SK-N-SH (cell line): ENCODE measurements at regions not wholly inside any gene's neighbourhood (a gene's known extent, or its start where the extent isn't known, plus 50 kb on each side); places are given as distances from the start of the nearest gene placed in this dataset.

ENCODE experiments used
- CTCF ChIA-PET: fragments of 300-600, 350-600 bp; formaldehyde crosslinking; extraction: SDS; loops from one replicate; lab custom pipeline; 2021; lab: Yijun Ruan, JAX
- POLR2A ChIA-PET: fragments of 350-600 bp; sonication (Branson Sonifier 250); formaldehyde crosslinking; extraction: SDS; loops from one replicate; lab custom pipeline; 2020; ENCODE audit warnings: antibody characterized with exemption, inconsistent platforms; lab: Yijun Ruan, JAX
- DNase-seq: peaks from one replicate; pipeline ENCODE4 v3.0.0; 2012
- H2AFZ ChIP-seq: fragments of 200-600 bp; sonication (generic); 2 replicates; pipeline ENCODE4 v1.8.1; 2016; ENCODE audit warnings: antibody characterized with exemption, mild to moderate bottlenecking, low read depth
- H3F3A ChIP-seq: fragments of 200-600 bp; sonication (generic); replicated peaks from 2 replicates; pipeline ENCODE3; 2016; ENCODE audit warnings: antibody characterized with exemption, mild to moderate bottlenecking; ENCODE audit not compliant: insufficient read depth
- H3K27ac ChIP-seq, 2 experiments: fragments of 200-500 bp in 1 of 2; fragments of 200-600 bp in 1 of 2; sonication (Bioruptor generic) in 1 of 2; sonication (generic), shearing (Covaris generic) in 1 of 2; 2 replicates each; pipeline versions ENCODE4 v1.5.1 to v1.6.1; 2014 to 2016; ENCODE audit warnings: low read depth in 2 of 2, inconsistent platforms in 1 of 2, low read length in 1 of 2, mild to moderate bottlenecking in 1 of 2, mixed read lengths in 1 of 2
- H3K27me3 ChIP-seq: fragments of 200-600 bp; sonication (generic), shearing (Covaris generic); 2 replicates; pipeline ENCODE4 v1.6.1; 2016; ENCODE audit warnings: mixed run types; ENCODE audit not compliant: insufficient read depth
- H3K36me3 ChIP-seq, 2 experiments: fragments of 200-500 bp in 1 of 2; fragments of 200-600 bp in 1 of 2; sonication (Bioruptor generic) in 1 of 2; sonication (generic) in 1 of 2; replicated peaks in 1 of 2; 2 replicates each; pipeline versions ENCODE3 to v1.5.1; 2014 to 2016; ENCODE audit warnings: low read length in 1 of 2, mild to moderate bottlenecking in 1 of 2; ENCODE audit not compliant: insufficient read depth in 2 of 2, control insufficient read depth in 1 of 2
- H3K4me1 ChIP-seq, 2 experiments: fragments of 200-500 bp in 1 of 2; fragments of 200-600 bp in 1 of 2; sonication (Bioruptor generic) in 1 of 2; sonication (generic), shearing (Covaris generic) in 1 of 2; 2 replicates each; pipeline versions ENCODE4 v1.5.1 to v1.6.1; 2014 to 2016; ENCODE audit warnings: low read depth in 1 of 2, low read length in 1 of 2, mixed run types in 1 of 2; ENCODE audit not compliant: insufficient read depth in 2 of 2, control insufficient read depth in 1 of 2
- H3K4me2 ChIP-seq: fragments of 200-600 bp; sonication (generic), shearing (Covaris generic); 2 replicates; pipeline ENCODE4 v1.6.1; 2017; ENCODE audit warnings: mixed run types
- H3K4me3 ChIP-seq, 2 experiments: fragments of 200-500 bp in 1 of 2; fragments of 200-600 bp in 1 of 2; sonication (Bioruptor generic) in 1 of 2; sonication (generic), shearing (Covaris generic) in 1 of 2; 2 replicates each; pipeline versions ENCODE4 v1.5.1 to v1.8.1; 2014 to 2016; ENCODE audit warnings: low read depth in 2 of 2, inconsistent platforms in 1 of 2, low read length in 1 of 2, mild to moderate bottlenecking in 1 of 2, mixed read lengths in 1 of 2, moderate library complexity in 1 of 2
- H3K79me2 ChIP-seq: fragments of 200-600 bp; sonication (generic); 2 replicates; pipeline ENCODE4 v1.8.1; 2017; ENCODE audit warnings: mild to moderate bottlenecking; ENCODE audit not compliant: insufficient read depth
- H3K9ac ChIP-seq: fragments of 200-600 bp; sonication (generic); 2 replicates; pipeline ENCODE4 v1.6.1; 2017; ENCODE audit warnings: mixed run types
- H3K9me2 ChIP-seq: fragments of 200-600 bp; sonication (generic); 2 replicates; pipeline ENCODE4 v1.6.1; 2017; ENCODE audit warnings: mixed run types
- H3K9me3 ChIP-seq: fragments of 200-600 bp; sonication (generic); 2 replicates; pipeline ENCODE4 v1.6.1; 2017; ENCODE audit warnings: mixed run types, mild to moderate bottlenecking, moderate library complexity
- H4K20me1 ChIP-seq: fragments of 200-600 bp; sonication (generic); 2 replicates; pipeline ENCODE4 v1.6.1; 2017; ENCODE audit warnings: mild to moderate bottlenecking, mixed run types; ENCODE audit not compliant: insufficient read depth
- CHD2 ChIP-seq: fragments of 150-350 bp; IDR thresholded peaks from 2 replicates; pipeline ENCODE4 v1.6.1; 2018; ENCODE audit warnings: low read length; ENCODE audit not compliant: partially characterized antibody
- ELF1 ChIP-seq: IDR thresholded peaks from 2 replicates; pipeline ENCODE4 v1.4.0; 2012
- EZH2phosphoT487 ChIP-seq: fragments of 200-600 bp; sonication (generic); IDR thresholded peaks from 2 replicates; pipeline ENCODE4 v1.6.1; 2017; ENCODE audit warnings: low read depth, mixed run types, mild to moderate bottlenecking, antibody characterized with exemption, moderate library complexity, borderline replicate concordance
- FOXJ3 ChIP-seq: sonication (generic); formaldehyde crosslinking; IDR thresholded peaks from 2 replicates; pipeline ENCODE4 v1.5.1; 2020; ENCODE audit warnings: mild to moderate bottlenecking, missing genetic modification reagents
- GABPA ChIP-seq: IDR thresholded peaks from 2 replicates; pipeline ENCODE4 v1.4.0; 2012; ENCODE audit warnings: low read depth, mild to moderate bottlenecking
- GATA2 ChIP-seq: sonication (generic); formaldehyde crosslinking; IDR thresholded peaks from 2 replicates; pipeline ENCODE4 v1.5.0; 2020; ENCODE audit warnings: mild to moderate bottlenecking, missing genetic modification reagents
- JUND ChIP-seq: IDR thresholded peaks from 2 replicates; pipeline ENCODE4 v1.4.0; 2012
- MEF2A ChIP-seq: IDR thresholded peaks from 2 replicates; pipeline ENCODE4 v1.4.0; 2012; ENCODE audit warnings: low read depth, borderline replicate concordance
- MXI1 ChIP-seq: IDR thresholded peaks from 2 replicates; pipeline ENCODE4 v1.6.1; 2012; ENCODE audit warnings: mild to moderate bottlenecking, low read depth, low read length, improper control_type of control experiment
- NRF1 ChIP-seq: IDR thresholded peaks from 2 replicates; pipeline ENCODE4 v1.6.1; 2012; ENCODE audit warnings: low read depth, mild to moderate bottlenecking, low read length
- RCOR1 ChIP-seq: fragments of 150-350 bp; IDR thresholded peaks from 2 replicates; pipeline ENCODE4 v1.6.1; 2017; ENCODE audit warnings: antibody characterized with exemption, low read length
- RXRA ChIP-seq: IDR thresholded peaks from 2 replicates; pipeline ENCODE4 v1.4.0; 2012; ENCODE audit warnings: low read depth, mild to moderate bottlenecking, borderline replicate concordance
- SIN3A ChIP-seq: IDR thresholded peaks from 2 replicates; pipeline ENCODE4 v1.6.1; 2012; ENCODE audit warnings: low read depth, mild to moderate bottlenecking, low read length, moderate library complexity, borderline replicate concordance
- TAF1 ChIP-seq: IDR thresholded peaks from 2 replicates; pipeline ENCODE4 v1.6.1; 2012; ENCODE audit warnings: low read depth, mild to moderate bottlenecking, low read length, moderate library complexity, borderline replicate concordance
- TCF12 ChIP-seq: IDR thresholded peaks from 2 replicates; pipeline ENCODE4 v1.4.0; 2012
- TEAD4 ChIP-seq: IDR thresholded peaks from 2 replicates; pipeline ENCODE4 v1.4.0; 2012; ENCODE audit warnings: mild to moderate bottlenecking, borderline replicate concordance; ENCODE audit not compliant: insufficient read depth
- WGBS: methylation state at CpG from one replicate; pipeline ENCODE4 v1.1.6; 2017; ENCODE audit warnings: low lambda C conversion rate; 5-methylcytosine and 5-hydroxymethylcytosine counted together
- TF ChIP-seq, protein P1 (sequence below): fragments of 200-600 bp; sonication (generic); IDR thresholded peaks from 2 replicates; pipeline ENCODE4 v1.6.1; 2017; ENCODE audit warnings: antibody characterized with exemption, mild to moderate bottlenecking, moderate library complexity
- TF ChIP-seq, protein P2 (sequence below): IDR thresholded peaks from 2 replicates; pipeline ENCODE4 v1.4.0; 2012; ENCODE audit warnings: low read depth
- TF ChIP-seq, protein P3 (sequence below): IDR thresholded peaks from 2 replicates; pipeline ENCODE4 v1.4.0; 2012; ENCODE audit warnings: low read depth, borderline replicate concordance
- TF ChIP-seq, protein P4 (sequence below): IDR thresholded peaks from 2 replicates; pipeline ENCODE4; 2012

DNA sequence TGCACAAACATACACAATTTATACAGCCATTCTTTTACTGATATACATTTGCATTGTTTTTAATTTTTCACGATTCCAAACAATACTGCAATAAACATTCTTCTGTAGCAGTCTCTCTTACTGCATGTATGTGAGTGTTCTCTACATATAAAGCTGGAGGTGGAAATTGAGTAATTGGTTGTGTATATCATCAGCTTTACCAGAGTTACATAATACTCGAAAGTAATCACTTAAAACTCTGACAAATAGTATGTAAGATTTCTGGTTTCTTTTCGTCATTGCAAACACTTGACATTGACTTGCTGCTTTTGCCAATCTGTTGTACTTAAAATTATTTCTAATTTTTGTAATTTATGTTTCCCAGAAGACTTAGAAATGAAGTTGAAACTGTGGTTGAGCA lies 110.2 kb downstream of the TDRD15 start:
- H3K9ac ChIP-seq, result no peak overlapping the region
- no peaks in the 10 kb centered on the region for H3K9me3 ChIP-seq
- peaks cover 0 to 6% of the 10 kb centered on the region in 2 experiments; a peak in 1 of 4 replicates for H3K4me1 ChIP-seq
- H3K36me3 ChIP-seq, result no peaks in the 10 kb centered on the region
- no peaks in the 10 kb centered on the region for H3K79me2 ChIP-seq
- POLR2A ChIA-PET, result no interaction called here
- no peak overlapping the region for H2AFZ ChIP-seq
- 28% methylated on average over 3 of the region's 3 CpGs for WGBS
- H3K4me3 ChIP-seq, result no peak overlapping the region
- H3F3A ChIP-seq, result no peaks in the 10 kb centered on the region
- no peaks in the 10 kb centered on the region for H3K9me2 ChIP-seq
- TF ChIP-seq, protein P1, sequence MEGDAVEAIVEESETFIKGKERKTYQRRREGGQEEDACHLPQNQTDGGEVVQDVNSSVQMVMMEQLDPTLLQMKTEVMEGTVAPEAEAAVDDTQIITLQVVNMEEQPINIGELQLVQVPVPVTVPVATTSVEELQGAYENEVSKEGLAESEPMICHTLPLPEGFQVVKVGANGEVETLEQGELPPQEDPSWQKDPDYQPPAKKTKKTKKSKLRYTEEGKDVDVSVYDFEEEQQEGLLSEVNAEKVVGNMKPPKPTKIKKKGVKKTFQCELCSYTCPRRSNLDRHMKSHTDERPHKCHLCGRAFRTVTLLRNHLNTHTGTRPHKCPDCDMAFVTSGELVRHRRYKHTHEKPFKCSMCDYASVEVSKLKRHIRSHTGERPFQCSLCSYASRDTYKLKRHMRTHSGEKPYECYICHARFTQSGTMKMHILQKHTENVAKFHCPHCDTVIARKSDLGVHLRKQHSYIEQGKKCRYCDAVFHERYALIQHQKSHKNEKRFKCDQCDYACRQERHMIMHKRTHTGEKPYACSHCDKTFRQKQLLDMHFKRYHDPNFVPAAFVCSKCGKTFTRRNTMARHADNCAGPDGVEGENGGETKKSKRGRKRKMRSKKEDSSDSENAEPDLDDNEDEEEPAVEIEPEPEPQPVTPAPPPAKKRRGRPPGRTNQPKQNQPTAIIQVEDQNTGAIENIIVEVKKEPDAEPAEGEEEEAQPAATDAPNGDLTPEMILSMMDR, result no peak
- TF ChIP-seq RCOR1, result no peak
- TF ChIP-seq, protein P2, sequence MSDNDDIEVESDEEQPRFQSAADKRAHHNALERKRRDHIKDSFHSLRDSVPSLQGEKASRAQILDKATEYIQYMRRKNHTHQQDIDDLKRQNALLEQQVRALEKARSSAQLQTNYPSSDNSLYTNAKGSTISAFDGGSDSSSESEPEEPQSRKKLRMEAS, result no peak
- TF ChIP-seq TEAD4, result no peak
- TF ChIP-seq TAF1, result no peak
- TF ChIP-seq, protein P3, sequence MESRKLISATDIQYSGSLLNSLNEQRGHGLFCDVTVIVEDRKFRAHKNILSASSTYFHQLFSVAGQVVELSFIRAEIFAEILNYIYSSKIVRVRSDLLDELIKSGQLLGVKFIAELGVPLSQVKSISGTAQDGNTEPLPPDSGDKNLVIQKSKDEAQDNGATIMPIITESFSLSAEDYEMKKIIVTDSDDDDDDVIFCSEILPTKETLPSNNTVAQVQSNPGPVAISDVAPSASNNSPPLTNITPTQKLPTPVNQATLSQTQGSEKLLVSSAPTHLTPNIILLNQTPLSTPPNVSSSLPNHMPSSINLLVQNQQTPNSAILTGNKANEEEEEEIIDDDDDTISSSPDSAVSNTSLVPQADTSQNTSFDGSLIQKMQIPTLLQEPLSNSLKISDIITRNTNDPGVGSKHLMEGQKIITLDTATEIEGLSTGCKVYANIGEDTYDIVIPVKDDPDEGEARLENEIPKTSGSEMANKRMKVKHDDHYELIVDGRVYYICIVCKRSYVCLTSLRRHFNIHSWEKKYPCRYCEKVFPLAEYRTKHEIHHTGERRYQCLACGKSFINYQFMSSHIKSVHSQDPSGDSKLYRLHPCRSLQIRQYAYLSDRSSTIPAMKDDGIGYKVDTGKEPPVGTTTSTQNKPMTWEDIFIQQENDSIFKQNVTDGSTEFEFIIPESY, result no peak
- no peak for TF ChIP-seq FOXJ3 (CRISPR knock-in tag)
- TF ChIP-seq MEF2A, result no peak
- no peak for TF ChIP-seq NRF1
- no peak for TF ChIP-seq CHD2
- TF ChIP-seq, protein P4, sequence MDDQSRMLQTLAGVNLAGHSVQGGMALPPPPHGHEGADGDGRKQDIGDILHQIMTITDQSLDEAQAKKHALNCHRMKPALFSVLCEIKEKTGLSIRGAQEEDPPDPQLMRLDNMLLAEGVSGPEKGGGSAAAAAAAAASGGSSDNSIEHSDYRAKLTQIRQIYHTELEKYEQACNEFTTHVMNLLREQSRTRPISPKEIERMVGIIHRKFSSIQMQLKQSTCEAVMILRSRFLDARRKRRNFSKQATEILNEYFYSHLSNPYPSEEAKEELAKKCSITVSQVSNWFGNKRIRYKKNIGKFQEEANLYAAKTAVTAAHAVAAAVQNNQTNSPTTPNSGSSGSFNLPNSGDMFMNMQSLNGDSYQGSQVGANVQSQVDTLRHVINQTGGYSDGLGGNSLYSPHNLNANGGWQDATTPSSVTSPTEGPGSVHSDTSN, result no peak
- TF ChIP-seq GABPA, result no peak
- TF ChIP-seq MXI1, result no peak
- TF ChIP-seq JUND, result no peak
- no peak for TF ChIP-seq GATA2 (CRISPR knock-in tag)
- no peak for TF ChIP-seq SIN3A
- no peak for TF ChIP-seq ELF1
- TF ChIP-seq RXRA, result no peak
- no peak for TF ChIP-seq EZH2phosphoT487
- no peak for TF ChIP-seq TCF12
- H3K4me2 ChIP-seq, result no peak overlapping the region
- DNase-seq, result no peak
- no peak overlapping the region for H3K27ac ChIP-seq
- no peaks in the 10 kb centered on the region for H3K27me3 ChIP-seq
- CTCF ChIA-PET, result interaction anchor here (1.0 to 2.3 kb wide), 4 partner anchors 9 to 83 kb away, joined by 3 to 11 read pairs (median 6); no protein-coding TSS in a partner anchor
- H4K20me1 ChIP-seq, result no peaks in the 10 kb centered on the region
